Transverse colon (tissue), 4 donors: ENCODE measurements at regions not wholly inside any gene's neighbourhood (a gene's known extent, or its start where the extent isn't known, plus 50 kb on each side); places are given as distances from the start of the nearest gene placed in this dataset.

ENCODE experiments used
- EP300 ChIP-seq: sonication (generic); formaldehyde crosslinking; IDR thresholded peaks from one replicate; pipeline ENCODE4 v1.6.1; 2017; ENCODE audit warnings: antibody characterized with exemption, low read depth
- POLR2A ChIP-seq: fragments of 450-650 bp; IDR thresholded peaks from one replicate; pipeline ENCODE4 v1.6.1; 2016; ENCODE audit warnings: antibody characterized with exemption, mild to moderate bottlenecking, moderate library complexity
- POLR2AphosphoS5 ChIP-seq, 3 donors: sonication (generic); formaldehyde crosslinking; IDR thresholded peaks; one replicate each; pipeline ENCODE4 v1.6.1; 2016; ENCODE audit warnings: antibody characterized with exemption in 3 of 3
- TF ChIP-seq, protein P1 (sequence below), 5 experiments: fragments of 200-600 bp in 3 of 5; fragments of 450-650 bp in 2 of 5; sonication (generic) in 3 of 5; IDR thresholded peaks; 1 replicate in 2 of 5; 2 replicates in 3 of 5; pipeline ENCODE4 v1.5.1; 2016 to 2017; ENCODE audit warnings: antibody characterized with exemption in 5 of 5, inconsistent platforms in 3 of 5, mild to moderate bottlenecking in 2 of 5, moderate library complexity in 1 of 5

GRCh38 chr6:16060039-16060438 lies 68.8 kb upstream of the MYLIP start:
- no peak for TF ChIP-seq POLR2A
- no peak for TF ChIP-seq POLR2AphosphoS5 (IDR thresholded peaks at IDR 0.05)
- TF ChIP-seq, protein P1, sequence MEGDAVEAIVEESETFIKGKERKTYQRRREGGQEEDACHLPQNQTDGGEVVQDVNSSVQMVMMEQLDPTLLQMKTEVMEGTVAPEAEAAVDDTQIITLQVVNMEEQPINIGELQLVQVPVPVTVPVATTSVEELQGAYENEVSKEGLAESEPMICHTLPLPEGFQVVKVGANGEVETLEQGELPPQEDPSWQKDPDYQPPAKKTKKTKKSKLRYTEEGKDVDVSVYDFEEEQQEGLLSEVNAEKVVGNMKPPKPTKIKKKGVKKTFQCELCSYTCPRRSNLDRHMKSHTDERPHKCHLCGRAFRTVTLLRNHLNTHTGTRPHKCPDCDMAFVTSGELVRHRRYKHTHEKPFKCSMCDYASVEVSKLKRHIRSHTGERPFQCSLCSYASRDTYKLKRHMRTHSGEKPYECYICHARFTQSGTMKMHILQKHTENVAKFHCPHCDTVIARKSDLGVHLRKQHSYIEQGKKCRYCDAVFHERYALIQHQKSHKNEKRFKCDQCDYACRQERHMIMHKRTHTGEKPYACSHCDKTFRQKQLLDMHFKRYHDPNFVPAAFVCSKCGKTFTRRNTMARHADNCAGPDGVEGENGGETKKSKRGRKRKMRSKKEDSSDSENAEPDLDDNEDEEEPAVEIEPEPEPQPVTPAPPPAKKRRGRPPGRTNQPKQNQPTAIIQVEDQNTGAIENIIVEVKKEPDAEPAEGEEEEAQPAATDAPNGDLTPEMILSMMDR (IDR thresholded peaks at IDR 0.05): no peak
- TF ChIP-seq EP300: no peak
